ENCODE measurements at regions not wholly inside any gene's neighbourhood (a gene's known extent, or its start where the extent isn't known, plus 50 kb on each side); places are given as distances from the start of the nearest gene placed in this dataset.
A peak's percentile ranks its signal among the peaks of the same experiment; 100 is the strongest.

GRCh38 chr5:120974690-120975089 lies 510.6 kb downstream of the PRR16 start:
- no peak for ATAC-seq
- H3K9me3 ChIP-seq = no peaks in the 10 kb centered on the region
- no peaks in the 10 kb centered on the region for H3K36me3 ChIP-seq
- H3K4me1 ChIP-seq = no peaks in the 10 kb centered on the region
- TF ChIP-seq POLR2A (IDR thresholded peaks at IDR 0.05) = no peak
- TF ChIP-seq, protein P1, sequence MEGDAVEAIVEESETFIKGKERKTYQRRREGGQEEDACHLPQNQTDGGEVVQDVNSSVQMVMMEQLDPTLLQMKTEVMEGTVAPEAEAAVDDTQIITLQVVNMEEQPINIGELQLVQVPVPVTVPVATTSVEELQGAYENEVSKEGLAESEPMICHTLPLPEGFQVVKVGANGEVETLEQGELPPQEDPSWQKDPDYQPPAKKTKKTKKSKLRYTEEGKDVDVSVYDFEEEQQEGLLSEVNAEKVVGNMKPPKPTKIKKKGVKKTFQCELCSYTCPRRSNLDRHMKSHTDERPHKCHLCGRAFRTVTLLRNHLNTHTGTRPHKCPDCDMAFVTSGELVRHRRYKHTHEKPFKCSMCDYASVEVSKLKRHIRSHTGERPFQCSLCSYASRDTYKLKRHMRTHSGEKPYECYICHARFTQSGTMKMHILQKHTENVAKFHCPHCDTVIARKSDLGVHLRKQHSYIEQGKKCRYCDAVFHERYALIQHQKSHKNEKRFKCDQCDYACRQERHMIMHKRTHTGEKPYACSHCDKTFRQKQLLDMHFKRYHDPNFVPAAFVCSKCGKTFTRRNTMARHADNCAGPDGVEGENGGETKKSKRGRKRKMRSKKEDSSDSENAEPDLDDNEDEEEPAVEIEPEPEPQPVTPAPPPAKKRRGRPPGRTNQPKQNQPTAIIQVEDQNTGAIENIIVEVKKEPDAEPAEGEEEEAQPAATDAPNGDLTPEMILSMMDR (IDR thresholded peaks at IDR 0.05) = no peak
- DNase-seq = no peak
- intact Hi-C loops (cut with DNase I) = no loop called here
- no peaks in the 10 kb centered on the region for H3K27me3 ChIP-seq
- 49% methylated on average over 2 of the region's 2 CpGs for WGBS (ENCODE audit: insufficient coverage, low coverage, low lambda C conversion rate, missing lambda C conversion rate)
- no peak overlapping the region for H3K27ac ChIP-seq
- no peak overlapping the region for H3K4me3 ChIP-seq

GRCh38 chr5:120982351-120982750 lies 518.3 kb downstream of the PRR16 start:
- no peak for TF ChIP-seq POLR2A (IDR thresholded peaks at IDR 0.05)
- TF ChIP-seq, protein P1 (IDR thresholded peaks at IDR 0.05) = no peak
- Histone ChIP-seq H3K4me1 (no peaks in the 10 kb centered on the region), H3K4me3 (no peak overlapping the region), H3K27me3 (no peaks in the 10 kb centered on the region), H3K27ac (no peak overlapping the region), H3K9me3 (no peaks in the 10 kb centered on the region), H3K36me3 (no peaks in the 10 kb centered on the region)
- no peak for ATAC-seq
- DNase-seq = no peak
- intact Hi-C loops (cut with DNase I) = no loop called here

DNA sequence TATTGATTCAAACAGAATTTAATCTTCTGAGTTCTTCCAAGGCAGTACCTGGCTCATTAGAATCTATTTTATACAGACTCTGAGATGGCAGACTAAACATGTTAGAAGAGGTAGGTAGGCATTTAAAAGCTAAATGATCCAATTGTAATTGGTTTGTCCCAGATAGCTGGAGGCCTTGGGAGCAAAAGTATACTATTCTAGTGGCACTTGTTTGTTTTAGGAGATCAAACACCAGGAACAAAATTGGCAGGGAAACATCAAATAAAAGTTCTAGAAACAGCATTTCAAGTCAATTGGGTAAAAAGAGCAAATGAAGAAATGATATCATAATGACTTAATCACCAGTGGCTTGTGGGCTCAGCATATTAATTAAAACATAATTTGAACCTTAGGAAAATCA lies 521.4 kb downstream of the PRR16 start:
- Histone ChIP-seq H3K27ac (no peak overlapping the region), H3K4me1 (no peaks in the 10 kb centered on the region), H3K4me3 (no peak overlapping the region), H3K36me3 (no peaks in the 10 kb centered on the region), H3K27me3 (no peaks in the 10 kb centered on the region), H3K9me3 (no peaks in the 10 kb centered on the region)
- DNase-seq (no peak), ATAC-seq (peak; percentile 36 to 92 (median 74))
- TF ChIP-seq, protein P1 (IDR thresholded peaks at IDR 0.05) = no peak
- TF ChIP-seq POLR2A (IDR thresholded peaks at IDR 0.05) = no peak
- intact Hi-C loops (cut with DNase I) = no loop called here

GRCh38 chr5:120988491-120988890 lies 524.4 kb downstream of the PRR16 start:
- H3K4me3 ChIP-seq = no peak overlapping the region
- H3K36me3 ChIP-seq = no peaks in the 10 kb centered on the region
- WGBS (ENCODE audit: insufficient coverage, low coverage, low lambda C conversion rate, missing lambda C conversion rate) = 44% methylated on average over 1 of the region's 1 CpG
- no peaks in the 10 kb centered on the region for H3K27me3 ChIP-seq
- TF ChIP-seq POLR2A (IDR thresholded peaks at IDR 0.05) = no peak
- TF ChIP-seq, protein P1 (IDR thresholded peaks at IDR 0.05) = no peak
- ATAC-seq (no peak), DNase-seq (no peak)
- H3K27ac ChIP-seq = no peak overlapping the region
- no peaks in the 10 kb centered on the region for H3K9me3 ChIP-seq
- H3K4me1 ChIP-seq = no peaks in the 10 kb centered on the region
- intact Hi-C loops (cut with DNase I) = no loop called here

- TF ChIP-seq, protein P1 (IDR thresholded peaks at IDR 0.05) = no peak
- TF ChIP-seq POLR2A (IDR thresholded peaks at IDR 0.05) = no peak
- H3K36me3 ChIP-seq = no peaks in the 10 kb centered on the region
Measured at GRCh38 chr5:120988941-120989340, 524.8 kb downstream of the PRR16 start.

More at GRCh38 chr5:120988941-120989340, 524.8 kb downstream of the PRR16 start:
- H3K4me1 ChIP-seq = no peaks in the 10 kb centered on the region
- no peak for DNase-seq
- intact Hi-C loops (cut with DNase I) = no loop called here
- ATAC-seq = no peak
- H3K9me3 ChIP-seq = no peaks in the 10 kb centered on the region
- H3K4me3 ChIP-seq = no peak overlapping the region
- H3K27ac ChIP-seq = no peak overlapping the region
- no peaks in the 10 kb centered on the region for H3K27me3 ChIP-seq
